ENCODE measurements at regions not wholly inside any gene's neighbourhood (a gene's known extent, or its start where the extent isn't known, plus 50 kb on each side); places are given as distances from the start of the nearest gene placed in this dataset.

- no peaks in the 10 kb centered on the region for H3K36me3 ChIP-seq (replicated peaks)
- TF ChIP-seq CTCF (IDR thresholded peaks at IDR 0.05; ENCODE audit: low read depth, low read length, missing control alignments), result no peak
- H3K4me3 ChIP-seq (ENCODE audit: low read depth, low read length), result no peak overlapping the region
- in situ Hi-C loops (cut with HindIII; ENCODE audit: low pct_ligation_motif_present, low sequenced_read_pairs), result no loop called here
- no peak for DNase-seq
- H3K27ac ChIP-seq, result no peak overlapping the region
- no peaks in the 10 kb centered on the region for H3K27me3 ChIP-seq (replicated peaks)
Measured at GRCh38 chr2:65807942-65808341, 375.5 kb upstream of the SPRED2 start.

- in situ Hi-C loops (cut with HindIII; ENCODE audit: low pct_ligation_motif_present, low sequenced_read_pairs), result no loop called here
- Histone ChIP-seq H3K27ac (no peak overlapping the region), H3K36me3 (replicated peaks) (no peaks in the 10 kb centered on the region), H3K27me3 (replicated peaks) (no peaks in the 10 kb centered on the region), H3K4me3 (ENCODE audit: low read depth, low read length) (no peak overlapping the region)
- no peak for DNase-seq
- TF ChIP-seq CTCF (IDR thresholded peaks at IDR 0.05; ENCODE audit: low read depth, low read length, missing control alignments), result no peak
Measured at GRCh38 chr2:65804777-65805176, 372.4 kb upstream of the SPRED2 start.

GRCh38 chr2:65802298-65802942 lies 370.0 kb upstream of the SPRED2 start:
- Histone ChIP-seq H3K27ac (no peak overlapping the region), H3K4me3 (ENCODE audit: low read depth, low read length) (no peak overlapping the region), H3K27me3 (replicated peaks) (no peaks in the 10 kb centered on the region), H3K36me3 (replicated peaks) (no peaks in the 10 kb centered on the region)
- TF ChIP-seq CTCF (IDR thresholded peaks at IDR 0.05; ENCODE audit: low read depth, low read length, missing control alignments), result no peak
- in situ Hi-C loops (cut with HindIII; ENCODE audit: low pct_ligation_motif_present, low sequenced_read_pairs), result no loop called here
- DNase-seq, result no peak

GRCh38 chr2:65800998-65801397 lies 368.6 kb upstream of the SPRED2 start:
- Histone ChIP-seq H3K4me3 (ENCODE audit: low read depth, low read length) (no peak overlapping the region), H3K27me3 (replicated peaks) (no peaks in the 10 kb centered on the region), H3K36me3 (replicated peaks) (no peaks in the 10 kb centered on the region), H3K27ac (no peak overlapping the region)
- in situ Hi-C loops (cut with HindIII; ENCODE audit: low pct_ligation_motif_present, low sequenced_read_pairs), result no loop called here
- peak; percentile 12 for DNase-seq
- peak; percentile 55 for TF ChIP-seq CTCF (IDR thresholded peaks at IDR 0.05; ENCODE audit: low read depth, low read length, missing control alignments)

- no peak overlapping the region for H3K27ac ChIP-seq
- no peak for TF ChIP-seq CTCF (IDR thresholded peaks at IDR 0.05; ENCODE audit: low read depth, low read length, missing control alignments)
- DNase-seq, result no peak
- no peaks in the 10 kb centered on the region for H3K27me3 ChIP-seq (replicated peaks)
- in situ Hi-C loops (cut with HindIII; ENCODE audit: low pct_ligation_motif_present, low sequenced_read_pairs), result no loop called here
- H3K4me3 ChIP-seq (ENCODE audit: low read depth, low read length), result no peak overlapping the region
- no peaks in the 10 kb centered on the region for H3K36me3 ChIP-seq (replicated peaks)
Measured at GRCh38 chr2:65799141-65799854, 366.9 kb upstream of the SPRED2 start.
